AG08395 (cell line): ENCODE measurements at regions not wholly inside any gene's neighbourhood (a gene's known extent, or its start where the extent isn't known, plus 50 kb on each side); places are given as distances from the start of the nearest gene placed in this dataset.
A peak's percentile ranks its signal among the peaks of the same experiment; 100 is the strongest.

Experiments
- DNase-seq: peaks from one replicate; pipeline ENCODE4 v3.0.0; 2012; ENCODE audit warnings: mixed read lengths, low spot score

DNA sequence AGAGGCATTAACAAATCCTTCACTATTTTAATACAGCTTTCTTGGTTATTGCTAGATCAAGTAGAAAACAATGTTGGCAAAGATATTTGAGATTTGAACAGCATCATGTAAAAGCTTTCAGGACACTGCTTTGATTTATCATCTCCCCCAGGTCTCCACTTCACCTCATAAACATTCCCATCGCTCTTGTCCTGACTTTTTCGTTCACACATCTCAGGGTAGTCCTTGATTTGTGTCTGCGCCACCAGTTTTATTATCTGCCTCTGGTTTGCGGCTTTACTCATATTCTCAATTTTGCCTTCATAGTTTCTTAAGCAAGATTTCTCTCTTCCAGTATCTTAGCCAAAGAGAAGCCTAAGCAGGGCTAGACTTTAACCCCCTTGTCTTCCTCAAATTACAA, 63.5 kb upstream of the ROR1 start:
- DNase-seq, result no peak

DNA sequence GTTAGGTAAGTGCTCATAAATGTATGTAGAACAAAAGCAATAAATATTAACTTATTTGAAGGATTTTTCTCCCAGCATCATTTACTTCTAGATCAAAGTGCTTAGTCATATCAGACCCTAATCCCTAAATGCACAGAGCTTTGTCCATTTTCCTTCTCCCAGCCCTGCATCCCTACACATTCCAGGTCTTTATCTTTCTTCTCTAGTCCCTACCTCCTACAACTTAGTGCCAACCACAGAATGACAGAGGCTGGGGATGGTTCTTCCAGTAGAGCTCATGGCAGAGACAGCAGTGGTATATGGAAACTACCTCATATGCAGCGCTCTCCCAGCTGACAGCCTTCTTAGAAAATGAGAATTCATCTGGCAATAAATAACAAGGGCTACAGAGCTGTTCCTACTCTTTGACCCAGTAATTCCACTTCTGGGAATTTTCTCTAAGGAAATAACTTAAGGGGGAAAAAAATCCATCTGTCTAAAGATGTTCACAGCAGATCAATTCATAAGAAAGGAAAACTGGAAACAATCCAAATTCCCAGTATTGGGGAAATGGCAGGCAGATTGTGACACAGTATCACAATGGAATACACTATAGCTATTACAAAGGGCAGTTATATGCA, 62.9 kb upstream of the ROR1 start:
- DNase-seq, result no peak

GRCh38 chr1:63713041-63713440, 60.8 kb upstream of the ROR1 start:
- no peak for DNase-seq

DNA sequence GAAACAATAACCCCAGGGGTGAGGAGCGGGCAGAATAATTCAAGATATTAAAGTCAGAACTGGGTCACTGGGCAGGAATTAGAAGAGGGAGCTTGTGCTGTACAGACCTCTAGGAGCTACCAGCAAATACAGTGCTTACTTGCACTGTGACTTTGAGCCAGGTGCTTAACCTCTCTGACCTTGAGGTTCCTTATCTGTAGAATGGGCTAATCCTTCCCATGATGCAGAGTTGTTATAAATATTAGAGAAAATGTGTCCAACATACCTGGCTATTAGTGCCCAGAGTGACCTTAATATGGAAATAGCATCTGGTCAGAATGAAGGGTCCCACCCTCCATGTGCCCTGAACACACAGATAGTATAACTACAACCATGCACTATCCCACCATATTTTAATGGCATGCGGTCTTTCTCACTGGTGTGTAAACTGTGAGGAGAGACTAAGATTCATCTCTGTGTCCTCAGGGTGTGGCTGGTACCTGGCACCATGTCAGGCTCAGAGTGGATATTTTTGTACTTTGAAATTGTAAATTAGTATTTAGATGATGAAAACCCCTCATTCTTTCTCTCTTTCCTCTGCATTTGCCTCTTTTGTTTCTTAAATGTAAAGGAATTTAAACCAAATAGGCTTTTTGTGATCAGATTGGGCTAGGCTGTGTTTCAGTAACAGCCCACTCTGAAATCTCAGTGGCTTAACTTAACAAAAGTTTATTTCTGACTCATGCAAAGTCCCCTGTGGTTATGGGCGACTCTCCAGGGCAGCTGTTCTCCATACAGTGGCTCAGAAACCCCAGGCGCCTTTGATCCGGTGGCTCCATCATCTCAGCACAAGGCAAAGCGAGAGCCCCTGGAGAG, 60.0 kb upstream of the ROR1 start:
- DNase-seq, result peak; percentile 87

DNA sequence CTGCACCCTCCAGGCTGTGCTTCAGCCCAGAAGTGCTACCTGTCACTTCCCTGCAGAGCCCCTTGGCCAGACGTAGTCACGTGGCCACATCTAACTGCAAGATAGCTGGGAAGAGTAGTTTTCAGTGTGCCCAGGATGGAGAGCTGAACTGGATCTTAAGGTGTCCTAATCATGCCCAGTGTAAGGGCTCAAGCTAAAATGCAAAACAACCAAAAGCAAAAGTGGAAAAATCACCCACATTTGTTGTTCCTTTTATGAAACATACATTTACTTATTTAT, 59.4 kb upstream of the ROR1 start:
- no peak for DNase-seq

DNA sequence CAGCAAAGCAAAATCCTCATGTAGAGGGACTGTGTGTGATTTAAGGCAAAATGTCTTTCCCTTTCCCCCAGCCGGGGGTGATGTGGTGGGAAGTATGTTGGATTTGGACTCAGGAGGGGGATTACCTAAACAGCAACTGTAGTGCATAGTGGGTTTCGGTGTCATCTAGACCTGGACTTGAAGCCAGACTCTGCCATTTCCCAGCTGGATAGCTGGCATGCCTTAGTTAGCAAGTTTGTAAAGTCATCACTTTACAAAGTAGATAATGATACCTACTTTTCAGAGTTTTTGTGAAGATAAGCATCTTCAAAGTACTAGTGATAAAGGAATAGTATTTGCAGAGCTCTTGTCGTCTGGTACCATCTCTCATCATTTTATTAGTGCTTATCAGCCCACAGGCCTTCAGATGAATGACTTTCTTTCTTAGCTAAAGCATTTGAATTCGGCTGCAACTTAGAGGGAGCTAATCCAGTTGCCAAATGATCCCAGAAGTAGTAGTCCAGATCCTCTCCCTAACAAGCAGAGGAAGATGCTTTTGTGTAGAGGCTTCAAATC, 56.2 kb upstream of the ROR1 start:
- DNase-seq, result no peak

DNA sequence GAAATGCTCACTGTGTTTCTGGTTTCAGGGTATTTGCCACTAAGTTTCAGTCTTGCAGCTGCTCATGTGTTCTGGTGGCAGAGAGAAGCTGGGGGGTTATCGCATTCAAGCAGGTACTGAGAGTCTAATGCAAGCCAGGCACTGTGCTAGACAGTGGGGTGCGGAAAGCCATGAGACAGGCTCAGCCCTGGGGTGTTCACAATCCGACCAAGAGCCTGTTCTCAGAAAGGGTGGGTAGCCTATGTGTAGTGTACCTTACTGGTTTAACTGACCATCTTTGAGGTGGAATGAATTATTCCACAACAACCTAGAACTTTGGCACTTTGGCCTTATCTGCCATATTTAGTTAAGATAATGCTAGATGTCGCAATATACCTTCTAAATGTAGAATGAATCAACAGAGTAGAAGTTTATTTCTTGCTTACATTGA, 55.3 kb upstream of the ROR1 start:
- no peak for DNase-seq

DNA sequence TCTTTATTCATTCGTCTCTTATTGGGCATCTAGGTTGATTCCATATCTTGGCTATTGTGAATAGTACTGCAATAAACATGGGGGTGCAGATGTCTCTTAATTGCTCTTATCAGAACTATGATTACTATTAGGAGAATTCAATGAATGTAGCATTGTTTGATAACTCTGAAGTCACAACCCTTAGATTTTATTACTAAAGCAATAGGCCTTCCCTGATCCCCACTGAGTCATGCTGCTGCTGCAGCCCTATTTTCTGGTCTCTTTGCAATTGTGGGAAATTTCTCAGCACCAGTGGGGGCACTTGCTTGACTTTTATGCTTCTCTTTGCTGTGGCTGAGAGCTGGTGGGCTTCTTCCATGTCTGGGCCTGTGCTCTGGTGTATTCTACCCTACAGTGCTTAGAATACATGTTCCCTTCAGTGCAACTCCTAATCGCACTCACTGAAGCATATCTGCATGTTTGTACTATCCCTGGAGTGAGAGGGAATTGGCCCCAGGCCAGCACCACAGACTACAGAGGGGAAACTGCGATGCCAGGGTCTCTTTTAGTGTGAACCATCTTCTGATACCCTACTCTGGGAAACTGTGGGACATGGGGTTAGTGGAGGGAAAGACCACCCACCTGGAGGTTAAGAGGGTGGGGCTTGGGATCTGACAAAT, 52.2 kb upstream of the ROR1 start:
- DNase-seq, result peak; percentile 25

- DNase-seq, result no peak
Measured at GRCh38 chr1:63723602-63724001, 50.2 kb upstream of the ROR1 start.
